ENCODE measurements at regions not wholly inside any gene's neighbourhood (a gene's known extent, or its start where the extent isn't known, plus 50 kb on each side); places are given as distances from the start of the nearest gene placed in this dataset.
A peak's percentile ranks its signal among the peaks of the same experiment; 100 is the strongest.

DNA sequence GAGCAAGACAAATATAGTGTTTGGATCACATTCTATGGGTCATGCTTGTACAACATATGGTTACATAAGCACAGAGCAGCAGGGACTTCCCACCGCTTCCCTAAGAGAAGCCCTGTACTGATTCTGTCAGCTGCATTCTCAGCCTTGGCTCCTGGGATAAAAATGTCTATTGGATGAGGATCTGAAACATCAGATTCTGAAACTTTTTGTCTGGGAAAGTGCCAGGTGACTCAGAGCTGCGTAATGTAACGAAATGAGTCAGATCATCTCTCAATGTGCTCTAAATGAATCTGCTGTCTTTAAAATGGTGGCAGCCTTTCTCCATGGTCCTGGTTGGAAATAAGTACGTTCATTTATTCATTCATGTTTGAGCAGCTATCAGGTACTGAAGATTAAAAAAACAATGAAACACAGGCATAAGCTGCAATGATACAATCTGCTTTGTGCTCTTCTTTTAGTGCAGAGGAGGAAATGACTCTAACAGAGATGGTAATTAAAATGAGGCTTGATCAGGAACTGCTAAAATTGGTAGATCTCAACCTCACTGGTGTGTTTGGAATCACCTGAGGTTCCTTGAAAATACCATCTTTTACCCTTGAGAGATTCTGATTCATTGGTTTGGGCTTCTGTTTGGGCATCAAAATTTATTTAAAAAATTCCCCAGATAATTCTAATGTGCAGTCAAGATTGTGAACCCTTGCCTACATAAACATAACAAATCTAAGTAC lies 99.1 kb upstream of the NAP1L1 start:
- POLR2A ChIA-PET (ENCODE audit: unreplicated experiment), result interaction anchor here (0.6 to 0.7 kb wide), 2 partner anchors 78 to 226 kb away, joined by 3 to 6 read pairs; no protein-coding TSS in a partner anchor

DNA sequence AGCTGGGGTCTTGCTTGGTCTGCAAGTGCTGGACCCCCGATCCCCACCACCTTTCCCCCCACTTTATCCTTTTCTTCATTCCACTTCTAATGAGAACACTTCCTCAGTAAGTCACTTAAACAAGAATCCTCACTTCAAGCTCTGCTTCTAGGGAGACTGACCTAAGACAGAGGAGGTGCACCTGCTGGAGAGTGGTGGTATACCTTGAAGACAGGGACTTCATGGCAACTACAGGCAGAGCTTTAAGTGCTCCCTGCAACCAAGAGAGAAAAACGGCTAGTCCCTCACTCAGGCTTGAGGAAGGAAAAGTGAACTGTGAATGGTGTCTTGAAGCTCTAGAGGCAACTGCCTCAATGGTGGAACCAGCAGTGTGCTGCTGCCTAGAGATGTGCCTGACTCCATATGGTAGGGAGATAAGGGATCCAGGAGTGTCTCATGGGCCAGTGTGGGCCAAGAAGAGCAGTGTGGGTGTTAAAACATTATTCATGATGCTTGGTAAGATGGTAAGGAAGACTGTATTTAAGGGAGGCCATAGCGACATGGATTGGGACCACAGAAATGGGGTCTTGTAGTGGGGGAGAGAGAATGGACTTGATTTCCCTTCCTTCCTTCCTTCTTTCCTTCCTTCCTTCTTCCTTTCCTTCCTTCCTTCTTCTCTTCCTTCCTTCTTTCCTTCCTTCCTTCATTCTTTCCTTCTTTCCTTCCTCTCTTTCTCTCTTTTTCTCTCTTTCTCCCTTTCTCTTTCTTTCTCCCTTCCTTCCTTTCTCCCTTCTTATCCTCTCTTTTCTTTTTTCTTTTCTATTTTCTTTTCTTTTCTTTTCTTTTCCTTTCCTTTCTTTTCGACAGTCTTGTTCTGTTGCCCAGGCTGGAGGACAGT lies 96.2 kb upstream of the NAP1L1 start:
- no peaks in the 10 kb centered on the region for H3K27me3 ChIP-seq (ENCODE audit: insufficient read depth, low read depth)
- no peaks in the 10 kb centered on the region for H3K9me2 ChIP-seq (ENCODE audit: insufficient read depth)
- ChIA-PET CTCF (no interaction called here), POLR2A (ENCODE audit: unreplicated experiment) (no interaction called here)
- no peaks in the 10 kb centered on the region for H3K36me3 ChIP-seq (ENCODE audit: low read depth)
- H3K9me3 ChIP-seq (ENCODE audit: insufficient read depth, low read depth), result peaks cover 9% of the 10 kb centered on the region; the same call in 1 of the 2 replicates
- H2AFZ ChIP-seq, result no peak overlapping the region
- H3K27ac ChIP-seq, result no peak overlapping the region
- peaks cover 20% of the 10 kb centered on the region for H3K4me1 ChIP-seq (replicated peaks; ENCODE audit: insufficient read depth)
- BruUV-seq (replicated peaks), result no TSS peak
- peaks cover 7% of the 10 kb centered on the region for H3F3A ChIP-seq (ENCODE audit: insufficient read depth, low read depth)
- DNase-seq, result no peak
- H3K4me2 ChIP-seq, result no peak overlapping the region
- no peak overlapping the region for H3K4me3 ChIP-seq
- TF ChIP-seq CTCF (conservative IDR thresholded peaks at IDR 0.05), result no peak
- TF ChIP-seq EZH2 (IDR thresholded peaks at IDR 0.05; ENCODE audit: low read depth), result no peak
- no peaks in the 10 kb centered on the region for H3K79me2 ChIP-seq (ENCODE audit: low read depth)
- intact Hi-C loops (cut with micrococcal nuclease; ENCODE audit: unreplicated experiment), result no loop called here
- no peaks in the 10 kb centered on the region for H4K20me1 ChIP-seq (ENCODE audit: insufficient read depth)

More for the DNA sequence above, 99.1 kb upstream of the NAP1L1 start:
- Histone ChIP-seq H3K9me3 (ENCODE audit: insufficient read depth, low read depth) (peaks cover 9% of the 10 kb centered on the region; the same call in 1 of the 2 replicates), H3K36me3 (ENCODE audit: low read depth) (no peaks in the 10 kb centered on the region), H3K79me2 (ENCODE audit: low read depth) (no peaks in the 10 kb centered on the region), H3K9me2 (ENCODE audit: insufficient read depth) (no peaks in the 10 kb centered on the region), H3K4me1 (replicated peaks; ENCODE audit: insufficient read depth) (peaks cover 20% of the 10 kb centered on the region), H3K27ac (peak overlapping the region; percentile 66), H3F3A (ENCODE audit: insufficient read depth, low read depth) (peaks cover 7% of the 10 kb centered on the region), H3K27me3 (ENCODE audit: insufficient read depth, low read depth) (no peaks in the 10 kb centered on the region), H3K4me2 (peak overlapping the region; percentile 59), H2AFZ (peak overlapping the region; percentile 83), H3K4me3 (peak overlapping the region; percentile 23; the same call in 1 of the 2 replicates), H4K20me1 (ENCODE audit: insufficient read depth) (no peaks in the 10 kb centered on the region)
- CTCF ChIA-PET, result no interaction called here
- peak; percentile 69 to 77 for DNase-seq
- no TSS peak for BruUV-seq (replicated peaks)
- no peak for TF ChIP-seq CTCF (conservative IDR thresholded peaks at IDR 0.05)
- intact Hi-C loops (cut with micrococcal nuclease; ENCODE audit: unreplicated experiment), result no loop called here

- Histone ChIP-seq H3K4me3 (no peak overlapping the region), H3K4me2 (no peak overlapping the region), H3F3A (ENCODE audit: insufficient read depth, low read depth) (peaks cover 7% of the 10 kb centered on the region), H4K20me1 (ENCODE audit: insufficient read depth) (no peaks in the 10 kb centered on the region), H3K79me2 (ENCODE audit: low read depth) (no peaks in the 10 kb centered on the region), H2AFZ (no peak overlapping the region), H3K4me1 (replicated peaks; ENCODE audit: insufficient read depth) (peaks cover 9% of the 10 kb centered on the region), H3K36me3 (ENCODE audit: low read depth) (no peaks in the 10 kb centered on the region), H3K27me3 (ENCODE audit: insufficient read depth, low read depth) (no peaks in the 10 kb centered on the region), H3K27ac (no peak overlapping the region), H3K9me3 (ENCODE audit: insufficient read depth, low read depth) (peaks cover 6% of the 10 kb centered on the region; the same call in 1 of the 2 replicates), H3K9me2 (ENCODE audit: insufficient read depth) (no peaks in the 10 kb centered on the region)
- BruUV-seq (replicated peaks), result no TSS peak
- no peak for TF ChIP-seq CTCF (conservative IDR thresholded peaks at IDR 0.05)
- TF ChIP-seq EZH2 (IDR thresholded peaks at IDR 0.05; ENCODE audit: low read depth), result no peak
- intact Hi-C loops (cut with micrococcal nuclease; ENCODE audit: unreplicated experiment), result loop anchor here (10.0 kb wide), 1 partner anchor 106 kb away; no protein-coding TSS in a partner anchor
- DNase-seq, result no peak
- ChIA-PET POLR2A (ENCODE audit: unreplicated experiment) (no interaction called here), CTCF (no interaction called here)
These were observed 94.0 kb upstream of the NAP1L1 start for GRCh38 chr12:76178452-76178851.

All from PC-9 (cell line).